Skin epidermis (tissue), 12 donors: ENCODE measurements at regions not wholly inside any gene's neighbourhood (a gene's known extent, or its start where the extent isn't known, plus 50 kb on each side); places are given as distances from the start of the nearest gene placed in this dataset.

Source experiments
- H3K27ac ChIP-seq, 21 experiments: fragments of 200-600 bp; sonication (generic) in 11 of 21; one replicate each; pipeline ENCODE4 v1.5.0; 2020; ENCODE audit warnings: mild to moderate bottlenecking in 3 of 21, inconsistent platforms in 2 of 21, moderate library complexity in 2 of 21
- H3K4me3 ChIP-seq, 7 experiments: fragments of 200-600 bp; sonication (generic) in 2 of 7; one replicate each; pipeline ENCODE4 v1.5.0; 2020; ENCODE audit warnings: inconsistent platforms in 2 of 7, mild to moderate bottlenecking in 2 of 7, moderate library complexity in 1 of 7

DNA sequence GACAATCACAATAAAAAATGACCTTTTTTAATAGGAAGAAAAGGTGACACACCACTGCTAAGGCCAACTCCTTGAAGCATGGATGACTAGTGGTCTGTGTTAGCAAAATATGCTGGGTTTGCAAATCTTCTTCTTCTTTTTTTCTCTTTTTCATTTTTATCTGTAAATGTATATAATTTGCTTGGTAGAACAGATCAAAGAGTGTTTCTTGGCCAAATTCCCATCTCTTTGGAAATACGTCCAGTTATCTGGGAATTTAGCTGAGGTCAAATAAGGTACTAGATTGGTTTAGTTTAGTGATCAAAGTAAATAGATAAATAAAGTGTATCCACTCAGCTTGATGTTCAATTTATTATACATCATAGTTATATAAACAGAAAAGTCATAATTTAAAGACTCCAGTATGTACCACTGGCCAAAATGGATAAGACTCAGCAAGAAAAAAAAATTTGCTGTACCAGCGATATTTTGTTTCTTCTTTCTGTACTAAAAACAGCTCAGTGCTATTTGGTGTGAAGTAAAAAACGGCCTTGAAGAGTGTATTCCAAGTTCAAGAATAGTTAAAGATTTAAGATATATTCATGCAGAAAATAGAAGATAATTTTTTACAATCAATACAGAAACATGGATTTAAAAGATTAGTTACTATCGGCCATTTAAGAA lies 738.6 kb upstream of the PIK3C3 start:
- no peak overlapping the region for H3K4me3 ChIP-seq
- no peak overlapping the region for H3K27ac ChIP-seq

GRCh38 chr18:41207706-41208105 lies 747.3 kb upstream of the PIK3C3 start:
- Histone ChIP-seq H3K27ac (no peak overlapping the region), H3K4me3 (no peak overlapping the region)

DNA sequence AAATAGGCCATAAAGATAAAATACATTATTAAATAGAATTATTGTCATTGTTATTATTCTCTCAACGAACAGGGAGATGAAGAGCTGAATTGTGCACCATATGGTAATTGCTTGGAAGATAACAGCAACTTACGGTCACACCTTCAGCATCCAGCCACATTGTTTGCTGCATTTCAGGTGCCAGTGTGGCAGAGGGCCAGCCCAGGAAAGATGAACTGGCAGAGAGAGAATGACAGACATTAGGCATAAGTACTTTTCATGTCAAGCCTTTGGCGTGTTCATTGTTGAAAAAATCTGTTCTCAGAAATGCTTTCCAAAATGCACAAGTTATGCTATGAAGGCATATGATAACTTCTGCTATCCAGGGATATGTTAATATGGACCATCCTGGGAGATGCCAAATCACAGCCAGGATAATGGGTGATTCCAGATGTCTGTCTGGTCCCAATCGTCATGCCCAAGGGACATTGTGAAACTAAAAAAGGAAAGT lies 748.6 kb upstream of the PIK3C3 start:
- H3K27ac ChIP-seq = no peak overlapping the region
- no peak overlapping the region for H3K4me3 ChIP-seq

DNA sequence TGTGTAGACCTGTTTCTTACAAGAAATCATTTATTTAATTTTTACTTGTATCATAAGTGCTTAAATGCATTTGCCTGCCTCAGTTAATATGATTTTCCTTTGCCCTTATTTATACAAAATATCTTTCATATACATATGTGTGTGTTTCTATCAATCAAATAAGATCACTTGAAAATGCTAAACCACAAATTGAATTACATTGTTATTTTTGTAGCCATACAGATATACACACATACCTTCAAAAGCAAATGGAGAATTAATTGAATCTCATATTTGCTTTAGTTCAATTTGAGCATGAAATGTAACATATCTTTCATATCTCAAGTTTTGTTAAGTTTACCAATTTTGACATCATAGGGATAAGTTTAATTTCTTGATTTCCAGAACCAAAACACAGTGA lies 755.8 kb upstream of the PIK3C3 start:
- Histone ChIP-seq H3K27ac (no peak overlapping the region), H3K4me3 (no peak overlapping the region)

DNA sequence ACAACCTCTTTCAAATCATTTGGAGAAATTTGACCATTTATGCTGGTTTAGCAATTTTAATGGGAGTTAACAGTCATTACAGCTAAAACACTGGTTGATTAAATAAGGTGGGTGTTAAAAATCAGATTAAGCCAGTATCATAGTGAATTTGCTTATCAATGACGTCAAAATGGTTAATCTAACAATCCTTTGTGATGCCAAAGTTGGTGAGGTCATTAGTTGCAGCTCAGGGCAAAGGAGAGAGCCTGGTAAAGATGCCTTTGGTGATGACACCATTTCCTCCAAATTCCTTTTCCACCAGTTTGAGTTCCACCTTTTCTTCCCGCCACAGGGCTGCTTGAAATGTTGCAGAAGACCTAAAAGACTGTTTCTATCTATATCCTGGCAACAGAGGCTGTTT lies 757.1 kb upstream of the PIK3C3 start:
- Histone ChIP-seq H3K4me3 (no peak overlapping the region), H3K27ac (no peak overlapping the region)

GRCh38 chr18:41170346-41170745 lies 784.7 kb upstream of the PIK3C3 start:
- Histone ChIP-seq H3K4me3 (no peak overlapping the region), H3K27ac (no peak overlapping the region)

DNA sequence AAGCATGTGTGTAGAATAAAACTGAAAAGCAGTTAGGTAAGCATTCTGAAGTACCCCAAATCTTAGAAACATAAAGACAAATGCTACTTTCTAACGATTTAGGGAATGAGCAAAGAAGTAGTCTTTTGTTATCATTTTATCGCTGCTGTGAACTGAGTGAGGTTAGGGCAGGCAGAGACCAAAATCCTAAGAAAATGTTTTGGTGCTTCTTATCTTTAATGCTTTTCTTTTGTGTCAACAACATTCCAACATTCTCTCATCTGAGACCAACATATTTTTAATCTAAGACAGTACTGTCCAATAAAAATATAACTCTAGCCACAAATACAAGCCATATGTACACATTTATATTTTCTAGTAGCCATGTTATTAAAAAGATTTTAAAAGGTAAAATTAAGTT lies 789.4 kb upstream of the PIK3C3 start:
- Histone ChIP-seq H3K27ac (no peak overlapping the region), H3K4me3 (no peak overlapping the region)

DNA sequence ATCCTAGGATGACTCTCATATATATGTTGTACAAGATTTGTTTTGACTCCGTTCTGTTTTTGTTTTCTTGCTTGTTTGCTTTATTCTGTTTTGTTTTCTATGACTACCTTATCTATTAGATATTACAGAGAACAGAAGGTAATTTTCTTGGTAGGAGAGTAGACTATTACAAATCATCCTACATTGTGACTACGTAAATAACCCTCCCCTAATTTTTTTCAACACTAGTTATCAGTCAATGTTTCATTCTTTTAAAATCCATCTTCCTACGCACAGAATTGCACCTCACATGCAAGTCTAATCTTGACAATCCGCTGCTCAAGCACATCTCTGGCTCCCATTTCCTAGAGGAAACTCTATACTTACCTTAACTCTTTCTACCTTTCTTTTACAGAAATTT lies 792.3 kb upstream of the PIK3C3 start:
- no peak overlapping the region for H3K4me3 ChIP-seq
- H3K27ac ChIP-seq = no peak overlapping the region

DNA sequence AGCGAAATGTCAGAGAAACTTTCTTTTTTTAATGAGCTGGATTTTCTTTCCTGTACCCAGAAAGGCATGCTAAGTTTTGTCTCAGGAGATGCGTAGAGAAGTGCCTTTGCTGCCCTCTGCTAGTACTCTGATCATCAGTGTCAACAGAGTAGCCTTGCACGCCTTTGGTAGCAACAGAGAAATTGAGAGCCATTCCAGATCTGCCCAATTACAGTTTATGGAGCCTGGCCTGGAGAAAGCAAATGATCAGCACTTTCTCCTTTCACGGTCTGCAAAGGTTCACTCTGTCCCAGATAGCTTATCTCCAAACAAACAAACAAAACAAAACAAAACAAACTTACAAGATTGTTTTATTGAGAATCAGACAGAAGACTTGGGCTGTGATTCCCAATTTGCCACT lies 792.8 kb upstream of the PIK3C3 start:
- no peak overlapping the region for H3K4me3 ChIP-seq
- no peak overlapping the region for H3K27ac ChIP-seq

DNA sequence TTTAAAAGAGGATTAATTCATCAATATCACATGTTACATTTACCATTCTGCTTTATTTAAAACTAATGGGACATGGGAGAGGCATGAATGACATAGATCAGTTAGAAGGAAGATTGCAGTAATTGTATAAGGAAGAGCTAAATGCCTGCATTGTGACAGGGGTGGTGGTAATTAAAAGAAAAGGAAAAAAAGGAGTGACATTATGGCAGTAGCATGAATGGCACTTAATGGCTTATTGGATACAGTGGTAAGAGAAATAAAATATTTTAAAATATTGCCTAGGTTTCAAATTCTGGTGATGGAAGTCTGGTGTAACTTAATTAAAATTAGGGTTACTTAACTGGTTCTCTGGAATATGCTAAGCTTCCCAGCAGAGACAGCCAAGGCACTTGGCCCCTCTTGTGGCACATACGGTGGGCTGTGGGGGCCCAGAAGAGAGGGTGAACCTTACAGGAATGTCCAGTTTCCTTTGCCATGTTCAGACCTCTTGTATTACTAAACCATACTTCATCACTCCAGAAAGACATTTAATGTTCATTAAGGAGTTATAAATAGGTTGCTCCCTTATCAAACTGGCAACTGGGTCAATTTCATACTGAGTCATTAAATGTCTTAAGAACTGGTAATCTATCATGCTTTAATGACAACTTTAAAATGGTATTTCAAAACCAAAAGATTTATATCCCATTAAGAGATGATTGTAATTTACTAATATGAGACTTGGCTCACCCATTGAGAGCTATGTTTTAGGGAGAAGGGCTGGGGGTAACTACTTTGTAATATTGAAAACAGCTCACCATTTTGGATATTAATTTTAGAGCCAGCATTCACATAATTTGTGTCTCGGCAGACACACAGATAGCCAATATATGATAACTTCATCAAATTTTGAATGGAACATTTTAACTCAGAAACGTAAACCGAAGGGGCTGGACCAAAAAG lies 798.9 kb upstream of the PIK3C3 start:
- H3K27ac ChIP-seq = no peak overlapping the region
- H3K4me3 ChIP-seq = no peak overlapping the region

- no peak overlapping the region for H3K4me3 ChIP-seq
- H3K27ac ChIP-seq = no peak overlapping the region
Observed at GRCh38 chr18:41155025-41155424, 800.0 kb upstream of the PIK3C3 start.

GRCh38 chr18:41153871-41154270 lies 801.2 kb upstream of the PIK3C3 start:
- H3K4me3 ChIP-seq = no peak overlapping the region
- H3K27ac ChIP-seq = no peak overlapping the region

DNA sequence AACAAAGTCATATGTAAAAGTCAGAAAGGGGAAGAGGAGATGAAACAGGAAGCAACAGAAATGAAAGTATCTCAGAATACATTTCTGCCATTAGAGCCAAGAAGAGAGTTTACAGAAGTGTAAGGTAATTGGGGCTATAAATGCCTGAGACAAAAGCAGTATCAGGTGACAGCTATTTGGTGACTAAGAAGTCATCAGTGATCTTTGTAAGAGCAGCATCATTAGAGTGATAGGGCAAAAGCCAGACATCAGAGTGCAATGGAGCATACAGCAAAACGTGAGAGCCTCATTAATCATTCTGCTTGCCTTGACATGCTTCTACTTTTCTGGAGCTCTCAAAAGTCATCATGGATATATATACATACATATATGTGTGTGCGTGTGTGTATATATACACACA lies 804.7 kb upstream of the PIK3C3 start:
- Histone ChIP-seq H3K27ac (no peak overlapping the region), H3K4me3 (no peak overlapping the region)

- Histone ChIP-seq H3K4me3 (no peak overlapping the region), H3K27ac (no peak overlapping the region)
Observed at GRCh38 chr18:41146301-41146700, 808.7 kb upstream of the PIK3C3 start.

GRCh38 chr18:41145516-41145915 lies 809.5 kb upstream of the PIK3C3 start:
- H3K4me3 ChIP-seq = no peak overlapping the region
- H3K27ac ChIP-seq = no peak overlapping the region

DNA sequence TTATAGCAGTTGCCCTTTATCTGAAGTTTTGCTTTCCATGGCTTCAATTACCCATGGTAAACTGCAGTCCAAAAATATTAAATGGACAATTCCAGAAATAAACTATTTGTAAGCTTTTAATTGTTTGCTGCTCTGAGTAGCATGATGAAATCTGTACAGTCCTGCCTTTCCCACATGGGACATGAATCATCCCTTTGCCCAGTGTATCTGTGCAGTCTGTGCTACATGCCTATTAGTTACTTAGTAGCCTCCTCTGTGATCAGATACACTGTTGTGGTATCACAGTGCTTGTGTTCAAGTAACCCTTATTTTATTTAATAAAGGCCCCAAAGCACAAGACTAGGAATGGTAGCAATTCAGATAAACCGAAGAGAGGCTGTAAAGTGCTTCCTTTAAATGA lies 810.6 kb upstream of the PIK3C3 start:
- H3K27ac ChIP-seq = no peak overlapping the region
- H3K4me3 ChIP-seq = no peak overlapping the region

DNA sequence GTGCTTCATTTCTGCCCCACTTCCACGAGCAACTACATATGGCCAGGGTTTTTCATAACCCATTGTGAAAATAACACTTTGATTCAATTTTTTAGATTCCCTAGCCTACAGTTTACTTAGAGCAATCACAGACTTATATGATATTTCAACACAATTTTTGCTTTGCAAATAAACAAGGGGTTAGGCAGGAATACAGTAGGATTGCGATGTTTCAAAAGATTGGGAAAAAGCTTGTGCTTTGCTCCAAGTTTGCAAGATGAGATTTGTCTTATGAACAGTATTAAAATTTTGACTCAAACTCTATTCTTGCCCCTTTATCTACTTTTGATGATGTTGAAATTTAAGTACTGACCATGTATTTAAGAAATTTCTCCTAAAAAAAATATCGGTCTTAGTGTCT lies 814.5 kb upstream of the PIK3C3 start:
- H3K27ac ChIP-seq = no peak overlapping the region
- H3K4me3 ChIP-seq = no peak overlapping the region

- no peak overlapping the region for H3K4me3 ChIP-seq
- H3K27ac ChIP-seq = no peak overlapping the region
Observed at GRCh38 chr18:41135146-41135545, 819.9 kb upstream of the PIK3C3 start.

DNA sequence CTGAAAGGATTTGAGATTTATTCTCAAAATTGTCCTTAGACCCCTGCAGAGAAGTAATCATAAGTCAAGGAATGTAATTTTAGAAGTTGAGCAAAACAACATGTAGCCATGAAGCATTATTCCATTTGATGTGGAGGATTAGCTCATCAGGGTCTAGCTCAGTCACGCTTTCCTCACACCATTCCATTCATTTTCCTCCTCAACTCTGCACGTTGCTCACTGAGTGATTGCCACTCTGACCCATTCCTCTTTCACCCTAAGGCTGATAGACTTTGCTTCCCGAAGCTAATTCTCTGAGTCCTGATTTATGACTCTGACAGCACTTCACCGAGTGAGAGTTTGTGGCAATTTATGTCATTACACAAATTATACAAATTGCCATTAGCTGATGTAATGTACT lies 820.6 kb upstream of the PIK3C3 start:
- Histone ChIP-seq H3K27ac (no peak overlapping the region), H3K4me3 (no peak overlapping the region)

- Histone ChIP-seq H3K4me3 (no peak overlapping the region), H3K27ac (no peak overlapping the region)
Observed at GRCh38 chr18:41131050-41131449, 824.0 kb upstream of the PIK3C3 start.

DNA sequence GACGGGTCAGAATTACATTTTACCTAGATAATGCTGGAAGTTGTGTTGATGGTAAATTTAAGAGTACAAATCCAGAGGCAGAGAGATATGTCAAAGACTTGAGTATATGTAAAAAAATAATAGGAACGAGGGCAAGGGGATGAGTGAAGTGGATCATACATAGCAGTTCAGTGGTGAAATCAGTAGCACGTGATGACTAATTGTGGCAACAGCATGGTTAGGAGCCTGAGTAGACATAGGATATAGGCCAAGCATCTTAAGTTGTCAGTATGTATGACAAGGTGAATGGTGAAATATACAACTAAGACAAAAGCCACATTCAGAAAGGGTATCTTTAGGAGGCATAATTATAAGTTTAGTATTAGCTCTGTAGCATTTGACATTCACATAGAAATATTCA lies 826.5 kb upstream of the PIK3C3 start:
- no peak overlapping the region for H3K27ac ChIP-seq

More for the DNA sequence above, 826.5 kb upstream of the PIK3C3 start:
- H3K4me3 ChIP-seq = no peak overlapping the region
